ENCODE measurements at regions not wholly inside any gene's neighbourhood (a gene's known extent, or its start where the extent isn't known, plus 50 kb on each side); places are given as distances from the start of the nearest gene placed in this dataset.

GRCh38 chr3:166243511-166243910 lies 406.3 kb upstream of the BCHE start:
- FAIRE-seq: no peak
- CTCF ChIA-PET: no interaction called here
- no peaks in the 10 kb centered on the region for H3K9me3 ChIP-seq
- H3K4me1 ChIP-seq: no peaks in the 10 kb centered on the region
- no peak overlapping the region for H3K4me2 ChIP-seq
- H3K27ac ChIP-seq: no peak overlapping the region
- no peak overlapping the region for H3K4me3 ChIP-seq
- TF ChIP-seq ESRRA (IDR thresholded peaks at IDR 0.05; ENCODE audit: borderline replicate concordance, low read length) (no peak), GATA3 (IDR thresholded peaks at IDR 0.05; ENCODE audit: borderline replicate concordance) (no peak), RNF2 (IDR thresholded peaks at IDR 0.05; ENCODE audit: borderline replicate concordance, low read depth) (no peak), EP300 (IDR thresholded peaks at IDR 0.05) (no peak), BHLHE40 (IDR thresholded peaks at IDR 0.05; ENCODE audit: low read depth, low read length) (no peak), RCOR1 (IDR thresholded peaks at IDR 0.05; ENCODE audit: low read depth, low read length) (no peak), ZNF302 (CRISPR knock-in tag; IDR thresholded peaks at IDR 0.05) (no peak), ZFP36 (IDR thresholded peaks at IDR 0.05; ENCODE audit: borderline replicate concordance, partially characterized antibody) (no peak), RARB (CRISPR knock-in tag; IDR thresholded peaks at IDR 0.05) (no peak), CHD2 (IDR thresholded peaks at IDR 0.05; ENCODE audit: low read length, partially characterized antibody) (no peak), PHF8 (IDR thresholded peaks at IDR 0.05; ENCODE audit: borderline replicate concordance, low read depth) (no peak), NPAS2 (CRISPR knock-in tag; IDR thresholded peaks at IDR 0.05; ENCODE audit: borderline replicate concordance) (no peak), HOXB13 (CRISPR knock-in tag; IDR thresholded peaks at IDR 0.05; ENCODE audit: low read depth) (no peak), SREBF2 (IDR thresholded peaks at IDR 0.05) (no peak), TP53 (CRISPR knock-in tag; IDR thresholded peaks at IDR 0.05) (no peak), CBX8 (IDR thresholded peaks at IDR 0.05) (no peak), TFCP2L1 (CRISPR knock-in tag; IDR thresholded peaks at IDR 0.05) (no peak), FOSB (CRISPR knock-in tag; IDR thresholded peaks at IDR 0.05) (no peak), CEBPB (IDR thresholded peaks at IDR 0.05) (no peak)
- POLR2A ChIA-PET: no interaction called here
- ATAC-seq: no peak
- no peak for DNase-seq (ENCODE audit: low read depth in 1 of 2, low spot score in 1 of 2)

GRCh38 chr3:166223120-166223519 lies 385.9 kb upstream of the BCHE start:
- ChIA-PET CTCF (no interaction called here), POLR2A (no interaction called here)
- Histone ChIP-seq H3K9me3 (no peaks in the 10 kb centered on the region), H3K4me3 (no peak overlapping the region), H3K4me2 (no peak overlapping the region), H3K4me1 (no peaks in the 10 kb centered on the region), H3K27ac (no peak overlapping the region)
- ATAC-seq (no peak), DNase-seq (ENCODE audit: low read depth in 1 of 2, low spot score in 1 of 2) (no peak), FAIRE-seq (no peak)
- WGBS (ENCODE audit: missing lambda C conversion rate): 18% methylated on average over 3 of the region's 3 CpGs
- TF ChIP-seq RAD21 (conservative IDR thresholded peaks at IDR 0.05 in 1 of 2, IDR thresholded peaks at IDR 0.05 in 1 of 2) (no peak), GATA3 (IDR thresholded peaks at IDR 0.05; ENCODE audit: borderline replicate concordance) (no peak), KDM5A (IDR thresholded peaks at IDR 0.05) (no peak), KDM1A (IDR thresholded peaks at IDR 0.05; ENCODE audit: low read depth) (no peak), JUN (IDR thresholded peaks at IDR 0.05) (no peak), SMC3 (IDR thresholded peaks at IDR 0.05) (no peak), MYC (IDR thresholded peaks at IDR 0.05; ENCODE audit: borderline replicate concordance, low read length) (no peak), EHMT2 (IDR thresholded peaks at IDR 0.05; ENCODE audit: low read depth) (no peak), CBX2 (IDR thresholded peaks at IDR 0.05; ENCODE audit: borderline replicate concordance, low read depth) (no peak), NFE2L2 (conservative IDR thresholded peaks at IDR 0.05; ENCODE audit: low read length) (no peak), HOXA7 (CRISPR knock-in tag; IDR thresholded peaks at IDR 0.05) (no peak), CTCF (IDR thresholded peaks at IDR 0.05) (no peak)
